LNCaP clone FGC (cell line): ENCODE measurements at regions not wholly inside any gene's neighbourhood (a gene's known extent, or its start where the extent isn't known, plus 50 kb on each side); places are given as distances from the start of the nearest gene placed in this dataset.

Source experiments
- DNase-seq: peaks from one replicate; pipeline ENCODE4 v3.0.0-alpha.2; 2011; ENCODE audit warnings: low read depth
- H3K4me3 ChIP-seq: 2 replicates; pipeline ENCODE4 v1.5.1; 2011; ENCODE audit warnings: mild to moderate bottlenecking, low read depth, low read length, control low read depth
- CTCF ChIP-seq: IDR thresholded peaks from 2 replicates; pipeline ENCODE4 v1.5.1; 2012; ENCODE audit warnings: mild to moderate bottlenecking; ENCODE audit not compliant: control insufficient read depth, insufficient read depth; ENCODE audit errors: extremely low read depth

- DNase-seq = no peak
- H3K4me3 ChIP-seq = no peak overlapping the region
- TF ChIP-seq CTCF = no peak
Observed at GRCh38 chr12:107488666-107489065, 196.9 kb upstream of the PWP1 start.

- H3K4me3 ChIP-seq = no peak overlapping the region
- no peak for DNase-seq
- no peak for TF ChIP-seq CTCF
Observed at GRCh38 chr12:107490010-107490409, 195.6 kb upstream of the PWP1 start.

- no peak overlapping the region for H3K4me3 ChIP-seq
- TF ChIP-seq CTCF = no peak
- DNase-seq = no peak
Observed at GRCh38 chr12:107491856-107492255, 193.7 kb upstream of the PWP1 start.

- no peak overlapping the region for H3K4me3 ChIP-seq
- TF ChIP-seq CTCF = no peak
- DNase-seq = no peak
Observed at GRCh38 chr12:107492393-107493134, 193.0 kb upstream of the PWP1 start.

- no peak for TF ChIP-seq CTCF
- no peak overlapping the region for H3K4me3 ChIP-seq
- no peak for DNase-seq
Observed at GRCh38 chr12:107493135-107493494, 192.5 kb upstream of the PWP1 start.

GRCh38 chr12:107493666-107494065 is 191.9 kb upstream of the PWP1 start:
- no peak for TF ChIP-seq CTCF
- no peak overlapping the region for H3K4me3 ChIP-seq
- DNase-seq = peak; percentile 92

- no peak for TF ChIP-seq CTCF
- no peak for DNase-seq
- no peak overlapping the region for H3K4me3 ChIP-seq
Observed at GRCh38 chr12:107494331-107494730, 191.3 kb upstream of the PWP1 start.
